HEK293 (cell line): ENCODE measurements at regions not wholly inside any gene's neighbourhood (a gene's known extent, or its start where the extent isn't known, plus 50 kb on each side); places are given as distances from the start of the nearest gene placed in this dataset.

Experiments
- EGR2 ChIP-seq: fragments of 450-650 bp; formaldehyde crosslinking; IDR thresholded peaks from 2 replicates; pipeline ENCODE4 v1.5.1; 2016; ENCODE audit warnings: low read depth, missing biosample characterization, missing genetic modification characterization
- GLIS2 ChIP-seq: fragments of 450-650 bp; formaldehyde crosslinking; IDR thresholded peaks from 2 replicates; pipeline ENCODE4 v1.5.1; 2016; ENCODE audit warnings: missing biosample characterization, missing genetic modification characterization
- KLF1 ChIP-seq: fragments of 450-650 bp; formaldehyde crosslinking; IDR thresholded peaks from 2 replicates; pipeline ENCODE4 v1.5.1; 2016; ENCODE audit warnings: missing biosample characterization, missing genetic modification characterization
- KLF10 ChIP-seq: fragments of 450-650 bp; IDR thresholded peaks from 2 replicates; pipeline ENCODE4 v1.5.1; 2018; ENCODE audit warnings: missing biosample characterization, mild to moderate bottlenecking, missing genetic modification characterization
- OSR2 ChIP-seq: fragments of 450-650 bp; formaldehyde crosslinking; IDR thresholded peaks from 2 replicates; pipeline ENCODE4 v1.5.1; 2016; ENCODE audit warnings: missing biosample characterization, missing genetic modification characterization
- SCRT1 ChIP-seq: fragments of 450-650 bp; formaldehyde crosslinking; IDR thresholded peaks from 2 replicates; pipeline ENCODE4 v1.5.1; 2016; ENCODE audit warnings: missing biosample characterization, missing genetic modification characterization, borderline replicate concordance
- SP2 ChIP-seq: fragments of 450-650 bp; formaldehyde crosslinking; IDR thresholded peaks from 2 replicates; pipeline ENCODE4 v1.5.1; 2016; ENCODE audit warnings: missing biosample characterization, missing genetic modification characterization
- SP7 ChIP-seq: fragments of 450-650 bp; formaldehyde crosslinking; IDR thresholded peaks from 2 replicates; pipeline ENCODE4 v1.5.1; 2016; ENCODE audit warnings: missing biosample characterization, missing genetic modification characterization
- ZBTB11 ChIP-seq: fragments of 450-650 bp; formaldehyde crosslinking; conservative IDR thresholded peaks from 2 replicates; pipeline ENCODE4 v1.5.1; 2016; ENCODE audit warnings: low read depth, missing biosample characterization, missing genetic modification characterization
- ZBTB20 ChIP-seq: fragments of 450-650 bp; formaldehyde crosslinking; IDR thresholded peaks from 2 replicates; pipeline ENCODE4 v1.5.1; 2016; ENCODE audit warnings: missing biosample characterization, missing genetic modification characterization
- ZBTB21 ChIP-seq: fragments of 450-650 bp; formaldehyde crosslinking; IDR thresholded peaks from 2 replicates; pipeline ENCODE4 v1.5.1; 2017; ENCODE audit warnings: missing biosample characterization, missing genetic modification characterization
- ZBTB8A ChIP-seq: fragments of 450-650 bp; formaldehyde crosslinking; IDR thresholded peaks from 2 replicates; pipeline ENCODE4 v1.5.1; 2016; ENCODE audit warnings: missing biosample characterization, missing genetic modification characterization
- ZEB2 ChIP-seq: fragments of 450-650 bp; formaldehyde crosslinking; IDR thresholded peaks from 2 replicates; pipeline ENCODE4 v1.5.1; 2016; ENCODE audit warnings: missing biosample characterization, missing genetic modification characterization
- ZNF2 ChIP-seq: fragments of 450-650 bp; formaldehyde crosslinking; IDR thresholded peaks from 2 replicates; pipeline ENCODE4 v1.5.1; 2016; ENCODE audit warnings: missing biosample characterization, missing genetic modification characterization
- ZNF394 ChIP-seq: fragments of 450-650 bp; formaldehyde crosslinking; IDR thresholded peaks from 2 replicates; pipeline ENCODE4 v1.5.1; 2016; ENCODE audit warnings: missing biosample characterization, missing genetic modification characterization, mild to moderate bottlenecking, moderate library complexity, borderline replicate concordance
- ZNF449 ChIP-seq: fragments of 450-650 bp; formaldehyde crosslinking; IDR thresholded peaks from 2 replicates; pipeline ENCODE4 v1.5.1; 2017; ENCODE audit warnings: missing biosample characterization, mild to moderate bottlenecking, missing genetic modification characterization, moderate library complexity
- ZNF629 ChIP-seq: fragments of 450-650 bp; formaldehyde crosslinking; IDR thresholded peaks from 2 replicates; pipeline ENCODE4 v1.5.1; 2017; ENCODE audit warnings: missing biosample characterization, missing genetic modification characterization
- ZNF660 ChIP-seq: fragments of 450-650 bp; IDR thresholded peaks from 2 replicates; pipeline ENCODE4 v1.5.1; 2018; ENCODE audit warnings: missing biosample characterization, mild to moderate bottlenecking, missing genetic modification characterization
- ZNF76 ChIP-seq: fragments of 450-650 bp; formaldehyde crosslinking; IDR thresholded peaks from 2 replicates; pipeline ENCODE4; 2016; ENCODE audit warnings: low read depth, missing biosample characterization, missing genetic modification characterization, borderline replicate concordance
- TF ChIP-seq, protein P1 (sequence below): fragments of 450-650 bp; formaldehyde crosslinking; IDR thresholded peaks from 2 replicates; pipeline ENCODE4 v1.5.1; 2016; ENCODE audit warnings: missing biosample characterization, missing genetic modification characterization
- TF ChIP-seq, protein P2 (sequence below): fragments of 450-650 bp; formaldehyde crosslinking; IDR thresholded peaks from 2 replicates; pipeline ENCODE4 v1.5.1; 2016; ENCODE audit warnings: missing biosample characterization, missing genetic modification characterization
- TF ChIP-seq, protein P3 (sequence below): fragments of 450-650 bp; formaldehyde crosslinking; IDR thresholded peaks from 2 replicates; pipeline ENCODE4 v1.5.1; 2016; ENCODE audit warnings: missing biosample characterization, missing genetic modification characterization
- TF ChIP-seq, protein P4 (sequence below): fragments of 450-650 bp; formaldehyde crosslinking; optimal IDR thresholded peaks from 2 replicates; pipeline ENCODE3; 2016; ENCODE audit warnings: missing biosample characterization, mild to moderate bottlenecking, missing genetic modification characterization
- TF ChIP-seq, protein P5 (sequence below): fragments of 450-650 bp; formaldehyde crosslinking; IDR thresholded peaks from 2 replicates; pipeline ENCODE4 v1.5.1; 2016; ENCODE audit warnings: missing biosample characterization, missing genetic modification characterization

DNA sequence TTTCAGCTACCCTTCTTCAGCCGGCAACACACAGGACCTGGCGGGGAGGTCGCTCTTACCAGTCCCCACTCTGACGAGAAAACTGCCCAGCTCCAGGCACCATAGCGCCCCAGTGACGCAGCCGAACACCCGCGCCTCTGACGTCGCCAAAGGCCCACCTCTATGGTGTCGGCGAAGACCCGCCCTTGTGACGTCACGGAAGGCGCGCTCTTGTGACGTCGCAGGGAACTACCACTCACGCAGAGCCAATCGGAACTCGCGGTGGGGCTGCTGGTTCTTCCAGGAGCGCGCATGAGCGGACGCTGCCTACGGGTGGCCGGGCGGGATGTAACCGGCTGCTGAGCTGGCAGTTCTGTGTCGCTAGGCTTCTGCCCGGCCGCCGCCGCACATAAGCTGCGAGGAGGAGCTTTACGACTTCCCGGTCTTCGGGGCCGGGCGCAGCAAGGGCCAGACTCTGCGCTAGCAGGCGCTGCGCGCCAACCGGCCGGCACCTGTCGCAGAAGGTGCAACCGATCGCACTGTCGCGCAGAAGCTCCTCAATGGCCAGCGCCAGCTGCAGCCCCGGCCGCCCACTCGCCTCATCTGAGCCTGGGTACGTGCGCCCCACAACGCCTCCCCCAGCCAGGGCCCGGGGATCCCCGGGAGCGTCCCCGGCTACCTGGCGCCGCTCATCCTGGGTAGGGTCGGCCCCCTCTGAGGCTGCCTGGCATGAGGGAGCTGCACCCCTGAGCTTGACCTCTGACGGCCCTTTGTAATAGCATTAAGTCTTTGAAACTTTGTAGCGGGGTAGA is 121.3 kb upstream of the FBXO28 start (continued):
- TF ChIP-seq, protein P1, sequence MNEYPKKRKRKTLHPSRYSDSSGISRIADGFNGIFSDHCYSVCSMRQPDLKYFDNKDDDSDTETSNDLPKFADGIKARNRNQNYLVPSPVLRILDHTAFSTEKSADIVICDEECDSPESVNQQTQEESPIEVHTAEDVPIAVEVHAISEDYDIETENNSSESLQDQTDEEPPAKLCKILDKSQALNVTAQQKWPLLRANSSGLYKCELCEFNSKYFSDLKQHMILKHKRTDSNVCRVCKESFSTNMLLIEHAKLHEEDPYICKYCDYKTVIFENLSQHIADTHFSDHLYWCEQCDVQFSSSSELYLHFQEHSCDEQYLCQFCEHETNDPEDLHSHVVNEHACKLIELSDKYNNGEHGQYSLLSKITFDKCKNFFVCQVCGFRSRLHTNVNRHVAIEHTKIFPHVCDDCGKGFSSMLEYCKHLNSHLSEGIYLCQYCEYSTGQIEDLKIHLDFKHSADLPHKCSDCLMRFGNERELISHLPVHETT (tag by site-specific recombination) = peak; percentile 53; the same call in 1 of the 2 replicates
- TF ChIP-seq SP7 (tag by site-specific recombination) (peak; percentile 77), ZBTB21 (peak; percentile 100), KLF10 (peak; percentile 89), KLF1 (tag by site-specific recombination) (peak; percentile 87), ZEB2 (tag by site-specific recombination) (peak; percentile 67), OSR2 (tag by site-specific recombination) (peak; percentile 46; the same call in 1 of the 2 replicates), SCRT1 (tag by site-specific recombination) (0 out of 2 replicates have a peak, but pooled peaks have one; percentile 20), ZBTB8A (tag by site-specific recombination) (peak; percentile 95), ZNF660 (tag by site-specific recombination) (peak; percentile 46; the same call in 1 of the 2 replicates), ZBTB20 (tag by site-specific recombination) (peak; percentile 63; the same call in 1 of the 2 replicates), GLIS2 (tag by site-specific recombination) (peak; percentile 73), ZNF2 (tag by site-specific recombination) (peak; percentile 58), SP2 (tag by site-specific recombination) (peak; percentile 98), ZNF449 (tag by site-specific recombination) (peak; percentile 58), ZBTB11 (peak; percentile 35; the same call in 1 of the 2 replicates), ZNF76 (tag by site-specific recombination) (peak; percentile 54; the same call in 1 of the 2 replicates), ZNF629 (tag by site-specific recombination) (peak; percentile 100), ZNF394 (peak; percentile 35; the same call in 1 of the 2 replicates), EGR2 (tag by site-specific recombination) (peak; percentile 83)
- TF ChIP-seq, protein P2, sequence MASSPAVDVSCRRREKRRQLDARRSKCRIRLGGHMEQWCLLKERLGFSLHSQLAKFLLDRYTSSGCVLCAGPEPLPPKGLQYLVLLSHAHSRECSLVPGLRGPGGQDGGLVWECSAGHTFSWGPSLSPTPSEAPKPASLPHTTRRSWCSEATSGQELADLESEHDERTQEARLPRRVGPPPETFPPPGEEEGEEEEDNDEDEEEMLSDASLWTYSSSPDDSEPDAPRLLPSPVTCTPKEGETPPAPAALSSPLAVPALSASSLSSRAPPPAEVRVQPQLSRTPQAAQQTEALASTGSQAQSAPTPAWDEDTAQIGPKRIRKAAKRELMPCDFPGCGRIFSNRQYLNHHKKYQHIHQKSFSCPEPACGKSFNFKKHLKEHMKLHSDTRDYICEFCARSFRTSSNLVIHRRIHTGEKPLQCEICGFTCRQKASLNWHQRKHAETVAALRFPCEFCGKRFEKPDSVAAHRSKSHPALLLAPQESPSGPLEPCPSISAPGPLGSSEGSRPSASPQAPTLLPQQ (tag by site-specific recombination) = peak; percentile 47
- TF ChIP-seq, protein P3, sequence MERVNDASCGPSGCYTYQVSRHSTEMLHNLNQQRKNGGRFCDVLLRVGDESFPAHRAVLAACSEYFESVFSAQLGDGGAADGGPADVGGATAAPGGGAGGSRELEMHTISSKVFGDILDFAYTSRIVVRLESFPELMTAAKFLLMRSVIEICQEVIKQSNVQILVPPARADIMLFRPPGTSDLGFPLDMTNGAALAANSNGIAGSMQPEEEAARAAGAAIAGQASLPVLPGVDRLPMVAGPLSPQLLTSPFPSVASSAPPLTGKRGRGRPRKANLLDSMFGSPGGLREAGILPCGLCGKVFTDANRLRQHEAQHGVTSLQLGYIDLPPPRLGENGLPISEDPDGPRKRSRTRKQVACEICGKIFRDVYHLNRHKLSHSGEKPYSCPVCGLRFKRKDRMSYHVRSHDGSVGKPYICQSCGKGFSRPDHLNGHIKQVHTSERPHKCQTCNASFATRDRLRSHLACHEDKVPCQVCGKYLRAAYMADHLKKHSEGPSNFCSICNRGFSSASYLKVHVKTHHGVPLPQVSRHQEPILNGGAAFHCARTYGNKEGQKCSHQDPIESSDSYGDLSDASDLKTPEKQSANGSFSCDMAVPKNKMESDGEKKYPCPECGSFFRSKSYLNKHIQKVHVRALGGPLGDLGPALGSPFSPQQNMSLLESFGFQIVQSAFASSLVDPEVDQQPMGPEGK (tag by site-specific recombination) = 0 out of 2 replicates have a peak, but pooled peaks have one; percentile 23
- TF ChIP-seq, protein P4, sequence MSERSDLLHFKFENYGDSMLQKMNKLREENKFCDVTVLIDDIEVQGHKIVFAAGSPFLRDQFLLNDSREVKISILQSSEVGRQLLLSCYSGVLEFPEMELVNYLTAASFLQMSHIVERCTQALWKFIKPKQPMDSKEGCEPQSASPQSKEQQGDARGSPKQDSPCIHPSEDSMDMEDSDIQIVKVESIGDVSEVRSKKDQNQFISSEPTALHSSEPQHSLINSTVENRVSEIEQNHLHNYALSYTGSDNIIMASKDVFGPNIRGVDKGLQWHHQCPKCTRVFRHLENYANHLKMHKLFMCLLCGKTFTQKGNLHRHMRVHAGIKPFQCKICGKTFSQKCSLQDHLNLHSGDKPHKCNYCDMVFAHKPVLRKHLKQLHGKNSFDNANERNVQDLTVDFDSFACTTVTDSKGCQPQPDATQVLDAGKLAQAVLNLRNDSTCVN (tag by site-specific recombination) = peak; percentile 99
- TF ChIP-seq, protein P5, sequence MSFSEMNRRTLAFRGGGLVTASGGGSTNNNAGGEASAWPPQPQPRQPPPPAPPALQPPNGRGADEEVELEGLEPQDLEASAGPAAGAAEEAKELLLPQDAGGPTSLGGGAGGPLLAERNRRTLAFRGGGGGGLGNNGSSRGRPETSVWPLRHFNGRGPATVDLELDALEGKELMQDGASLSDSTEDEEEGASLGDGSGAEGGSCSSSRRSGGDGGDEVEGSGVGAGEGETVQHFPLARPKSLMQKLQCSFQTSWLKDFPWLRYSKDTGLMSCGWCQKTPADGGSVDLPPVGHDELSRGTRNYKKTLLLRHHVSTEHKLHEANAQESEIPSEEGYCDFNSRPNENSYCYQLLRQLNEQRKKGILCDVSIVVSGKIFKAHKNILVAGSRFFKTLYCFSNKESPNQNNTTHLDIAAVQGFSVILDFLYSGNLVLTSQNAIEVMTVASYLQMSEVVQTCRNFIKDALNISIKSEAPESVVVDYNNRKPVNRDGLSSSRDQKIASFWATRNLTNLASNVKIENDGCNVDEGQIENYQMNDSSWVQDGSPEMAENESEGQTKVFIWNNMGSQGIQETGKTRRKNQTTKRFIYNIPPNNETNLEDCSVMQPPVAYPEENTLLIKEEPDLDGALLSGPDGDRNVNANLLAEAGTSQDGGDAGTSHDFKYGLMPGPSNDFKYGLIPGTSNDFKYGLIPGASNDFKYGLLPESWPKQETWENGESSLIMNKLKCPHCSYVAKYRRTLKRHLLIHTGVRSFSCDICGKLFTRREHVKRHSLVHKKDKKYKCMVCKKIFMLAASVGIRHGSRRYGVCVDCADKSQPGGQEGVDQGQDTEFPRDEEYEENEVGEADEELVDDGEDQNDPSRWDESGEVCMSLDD (tag by site-specific recombination) = peak; percentile 51; the same call in 1 of the 2 replicates
